HUDEP-2 (cell line): ENCODE measurements at regions not wholly inside any gene's neighbourhood (a gene's known extent, or its start where the extent isn't known, plus 50 kb on each side); places are given as distances from the start of the nearest gene placed in this dataset.
"Not testable (repeated sequence)": the region's sequence is repeated elsewhere in the genome, so short reads cannot be mapped to it uniquely, and the experiment has no call there.

Source experiments
- DNase-seq, 76 experiments: peaks; one replicate each; lab custom pipeline; 2025; ENCODE audit not compliant: unreplicated experiment in 76 of 76; lab: John Stamatoyannopoulos, UW

DNA sequence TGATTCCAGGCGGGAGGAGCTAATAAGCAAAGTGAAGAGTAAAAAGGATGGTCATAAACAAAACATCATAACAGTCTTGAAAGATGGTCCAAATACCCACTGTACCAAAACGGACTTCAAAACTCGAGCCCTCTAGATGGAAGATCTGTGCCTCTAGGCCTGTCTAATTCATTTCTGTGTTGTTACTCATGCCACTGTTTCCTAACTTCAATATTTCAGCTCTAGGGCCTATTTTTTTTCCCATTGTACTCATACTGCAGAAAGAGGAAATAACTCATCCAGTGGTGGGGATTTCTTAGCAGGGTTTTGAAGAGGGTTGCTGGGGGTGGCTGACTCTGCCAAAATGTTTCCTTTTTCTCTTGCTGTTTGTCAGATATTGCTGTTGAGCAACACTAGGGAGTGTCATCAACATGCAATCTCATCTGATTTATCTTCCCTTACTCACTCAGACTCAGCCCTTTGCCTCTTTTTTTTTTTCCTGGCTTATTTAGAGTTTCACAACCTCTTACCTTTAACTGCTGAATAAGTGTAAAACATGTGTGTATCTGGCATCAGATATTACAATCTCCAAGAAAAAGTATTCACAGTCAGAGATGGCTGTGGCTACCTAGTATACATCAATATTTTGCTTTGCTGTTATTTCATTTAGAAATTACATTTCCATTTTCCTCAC is 189.6 kb downstream of the DUSP6 start:
- DNase-seq = peak in 8 of 76 experiments; percentile 2 to 30 (median 14)

DNA sequence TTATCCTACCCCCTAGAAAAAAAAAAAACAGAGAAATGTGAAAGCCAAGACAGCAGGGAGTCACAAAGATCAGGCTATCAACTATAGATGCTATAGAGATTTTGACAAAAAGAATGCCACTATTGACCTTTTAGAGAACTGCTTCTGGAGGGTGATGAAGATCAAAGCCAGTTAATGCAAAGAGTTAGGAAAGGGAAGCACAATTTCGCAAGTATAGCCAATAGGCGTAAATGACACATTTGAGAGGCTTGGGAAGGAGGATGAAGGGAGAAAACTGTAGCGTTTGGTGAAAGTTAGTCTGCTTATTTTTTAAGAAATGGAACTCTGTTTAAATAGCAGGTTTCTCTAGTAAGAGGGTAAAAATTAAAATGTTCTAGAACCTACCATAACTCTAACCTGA is 190.7 kb downstream of the DUSP6 start:
- DNase-seq = no peak

DNA sequence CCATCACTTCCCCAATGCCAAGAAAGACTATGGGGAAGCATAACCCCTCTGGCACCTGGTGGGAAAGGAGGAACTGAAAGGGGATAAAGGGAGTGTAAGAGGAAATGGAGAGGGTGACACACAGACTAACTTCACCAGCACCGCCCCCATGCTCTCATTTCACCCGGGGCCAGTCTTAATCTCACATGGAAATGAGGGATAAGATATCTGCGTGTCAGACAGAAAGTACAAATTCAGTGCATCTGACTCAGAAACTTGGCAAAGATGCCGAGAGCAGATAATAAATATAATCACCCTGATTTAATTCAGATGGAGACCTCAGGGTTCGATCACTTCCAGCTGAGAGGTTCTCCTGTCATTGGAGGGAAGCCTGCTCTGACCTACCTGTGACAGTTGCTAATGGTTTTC is 191.6 kb downstream of the DUSP6 start:
- peak in 9 of 76 experiments; percentile 2 to 13 (median 8) for DNase-seq

DNA sequence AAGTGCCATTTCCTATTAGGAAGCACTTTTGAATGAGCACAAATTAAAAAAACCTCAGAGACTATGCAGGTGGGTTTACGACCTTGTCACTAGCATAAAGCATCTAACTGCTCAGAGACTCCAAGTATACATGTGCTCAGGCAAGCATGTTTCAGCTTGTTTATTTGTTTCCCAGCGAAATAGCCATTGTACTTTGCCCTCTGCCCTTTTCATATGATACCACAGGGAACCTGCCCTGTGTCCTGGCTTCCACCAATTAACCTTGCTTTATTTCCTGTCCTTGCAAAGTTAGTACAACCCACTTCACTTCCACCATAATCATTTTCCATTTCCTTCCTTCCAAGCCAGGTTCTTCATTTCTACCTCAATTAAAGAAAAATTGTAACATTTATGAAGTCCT is 194.9 kb downstream of the DUSP6 start:
- DNase-seq = no peak

DNA sequence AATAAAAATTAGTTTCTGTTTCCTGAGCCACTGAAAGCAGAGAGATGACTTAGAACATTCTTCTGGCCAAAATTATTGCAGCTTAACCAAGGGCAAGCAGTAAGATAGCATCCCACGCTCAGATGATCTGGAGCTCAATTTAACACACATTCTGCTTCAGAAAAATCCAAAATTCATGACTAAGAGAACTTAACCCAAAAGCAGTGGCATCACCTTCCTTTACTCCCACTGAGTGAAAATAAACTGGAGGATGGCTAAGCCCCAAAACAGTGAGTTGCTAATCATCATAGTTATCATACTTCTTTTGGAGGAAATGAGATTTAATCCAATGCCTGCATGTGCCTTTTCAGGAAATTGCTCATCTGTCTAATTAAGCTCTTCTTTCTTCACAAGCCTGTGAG is 195.4 kb downstream of the DUSP6 start:
- DNase-seq = no peak

DNA sequence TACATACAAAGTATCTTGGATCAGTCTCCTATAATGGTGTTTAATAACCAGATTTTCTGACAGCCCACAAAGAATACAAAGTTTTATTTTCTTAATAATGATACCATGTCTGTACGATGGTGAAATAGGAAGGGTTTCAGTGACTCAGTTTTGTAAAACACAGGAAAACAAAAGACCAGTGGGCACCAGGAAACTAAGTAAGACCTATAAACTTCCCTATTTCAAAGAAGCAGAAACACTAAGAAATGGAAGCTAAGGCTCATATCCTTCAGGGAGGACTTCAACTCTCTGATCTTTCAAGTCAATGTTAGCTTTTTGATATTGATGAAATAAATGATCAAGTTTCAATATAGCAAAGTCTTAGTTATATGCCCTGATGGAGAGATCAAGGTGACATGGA is 196.0 kb downstream of the DUSP6 start:
- DNase-seq = no peak

DNA sequence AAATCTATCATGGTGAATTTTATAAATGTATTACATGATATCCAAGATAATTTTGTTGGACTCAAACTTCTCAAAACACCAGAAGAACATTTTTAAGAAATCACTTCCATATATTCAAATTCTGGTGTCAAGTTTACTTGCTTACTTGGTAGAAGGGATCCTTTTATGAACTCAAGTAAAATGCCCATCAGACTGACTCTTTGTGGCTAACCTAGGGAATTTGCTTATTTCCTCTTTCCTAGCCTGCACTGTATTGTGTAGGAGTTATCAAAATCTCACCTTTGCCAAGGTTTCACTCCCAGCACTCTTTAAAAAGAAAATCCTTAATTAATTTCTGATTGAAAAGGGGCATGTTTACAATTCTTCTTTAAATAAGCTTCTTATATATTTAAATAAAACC is 196.5 kb downstream of the DUSP6 start:
- DNase-seq = no peak

DNA sequence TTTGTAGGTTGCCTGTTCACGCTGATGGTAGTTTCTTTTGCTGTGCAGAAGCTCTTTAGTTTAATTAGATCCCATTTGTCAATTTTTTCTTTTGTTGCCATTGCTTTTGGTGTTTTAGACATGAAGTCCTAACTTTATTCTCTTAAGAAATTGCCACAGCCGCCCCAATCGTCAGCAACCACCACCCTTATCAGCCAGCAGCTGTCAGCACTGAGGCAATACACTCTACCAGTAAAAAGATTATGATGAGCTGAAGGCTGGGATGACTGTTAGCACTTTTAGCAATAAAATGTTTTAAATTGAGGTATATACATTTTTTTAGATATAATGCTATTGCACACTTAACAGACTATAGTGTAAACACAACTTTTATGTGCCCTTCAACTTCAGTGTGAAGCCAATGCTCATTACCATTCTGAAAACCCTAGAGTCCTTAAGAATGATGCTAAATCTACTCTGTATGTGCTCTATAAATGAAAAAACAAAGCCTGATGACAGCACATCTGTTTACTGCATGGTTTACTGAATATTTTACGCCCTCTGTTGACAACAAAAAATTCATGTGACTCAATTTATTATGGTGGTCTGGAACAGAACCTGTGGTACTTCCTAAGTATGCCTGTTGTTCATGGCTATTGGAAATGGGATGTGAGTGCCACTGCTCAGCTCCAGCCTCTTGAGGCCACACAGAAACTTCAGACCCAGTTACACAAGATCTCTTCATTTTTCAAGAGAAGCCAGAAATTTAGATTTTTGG is 197.4 kb downstream of the DUSP6 start:
- DNase-seq = no peak

DNA sequence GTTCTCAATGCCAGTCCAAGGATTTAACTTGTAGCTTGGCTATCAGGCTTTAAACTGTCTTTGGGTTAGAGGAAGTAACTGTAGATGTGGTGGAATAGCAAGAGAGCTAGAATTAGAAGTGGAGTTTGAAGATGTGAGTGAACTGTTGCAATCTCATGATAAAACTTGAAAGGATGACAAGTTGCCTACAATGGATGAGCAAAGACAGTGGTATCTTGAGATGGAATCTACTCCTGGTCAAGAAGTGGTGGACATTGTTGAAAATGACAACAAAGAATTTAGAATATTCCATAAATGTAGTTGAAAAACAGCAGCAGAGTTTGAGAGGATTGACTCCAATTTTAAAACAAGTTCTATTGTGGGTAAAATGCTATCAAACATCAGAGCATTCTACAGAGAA is 199.0 kb downstream of the DUSP6 start:
- no peak for DNase-seq

DNA sequence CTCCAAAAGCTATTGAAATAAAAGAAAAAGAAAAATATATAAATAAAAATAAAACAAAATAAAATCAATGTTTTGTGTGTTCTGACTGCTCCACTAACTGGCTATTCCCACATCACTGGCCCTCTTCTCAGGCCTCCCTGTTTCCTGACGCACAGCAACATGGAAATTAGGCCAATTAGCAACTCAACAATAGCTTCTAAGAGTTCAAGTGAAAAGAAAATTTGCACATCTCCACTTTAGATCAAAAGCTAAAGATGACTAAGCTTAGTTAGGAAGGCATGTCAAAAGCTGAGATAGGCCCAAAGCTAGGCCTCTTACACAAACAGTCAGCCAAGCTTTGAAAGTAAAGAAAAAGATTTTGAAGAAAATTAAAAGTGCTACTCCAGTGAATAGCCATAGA is 200.8 kb downstream of the DUSP6 start:
- DNase-seq = no peak

DNA sequence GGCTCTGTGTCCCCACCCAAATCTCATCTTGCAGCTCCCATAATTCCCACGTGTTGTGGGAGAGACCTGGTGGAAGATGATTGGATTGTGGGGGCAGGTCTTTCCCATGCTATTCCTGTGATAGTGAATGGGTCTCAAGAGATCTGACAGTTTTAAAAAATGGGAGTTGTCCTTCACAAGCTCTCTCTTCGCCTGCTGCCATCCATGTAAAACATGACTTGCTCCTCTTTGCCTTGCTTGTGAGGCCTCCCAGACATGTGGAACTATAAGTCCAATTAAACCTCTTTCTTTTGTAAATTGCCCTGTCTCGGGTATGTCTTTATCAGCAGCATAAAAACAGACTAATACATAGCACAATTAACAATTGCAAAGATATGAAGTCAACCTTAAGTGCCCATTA is 201.5 kb downstream of the DUSP6 start:
- DNase-seq = not testable (repeated sequence)

DNA sequence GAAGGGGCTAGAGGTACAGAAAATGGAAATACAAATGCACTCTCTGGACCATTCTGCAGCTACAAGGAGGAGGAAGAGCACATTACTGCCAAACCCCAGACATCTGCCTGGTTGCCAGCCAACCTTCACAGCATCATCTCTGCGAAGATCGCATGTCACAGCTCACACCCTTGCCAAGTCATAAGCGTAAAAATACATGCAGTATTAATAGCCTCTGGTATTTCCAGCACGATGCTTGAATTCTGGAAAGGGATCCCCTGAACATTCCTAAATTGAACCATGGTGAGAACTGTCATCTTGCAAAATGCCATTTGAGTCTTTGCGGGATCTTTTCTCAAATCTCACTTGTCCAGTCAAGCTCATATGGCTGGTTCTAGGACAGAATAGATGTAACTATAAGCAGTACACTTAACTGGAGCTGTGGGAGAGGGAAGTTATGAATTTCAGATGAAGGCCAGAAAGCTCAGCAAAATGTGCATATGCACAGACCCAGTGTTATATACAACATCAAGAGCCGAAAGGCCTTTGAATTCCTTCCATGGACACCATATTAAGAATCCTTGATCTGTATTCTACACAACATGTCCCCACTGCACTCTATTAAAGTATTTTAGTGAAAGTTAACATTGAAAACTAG is 211.6 kb downstream of the DUSP6 start:
- DNase-seq = no peak

DNA sequence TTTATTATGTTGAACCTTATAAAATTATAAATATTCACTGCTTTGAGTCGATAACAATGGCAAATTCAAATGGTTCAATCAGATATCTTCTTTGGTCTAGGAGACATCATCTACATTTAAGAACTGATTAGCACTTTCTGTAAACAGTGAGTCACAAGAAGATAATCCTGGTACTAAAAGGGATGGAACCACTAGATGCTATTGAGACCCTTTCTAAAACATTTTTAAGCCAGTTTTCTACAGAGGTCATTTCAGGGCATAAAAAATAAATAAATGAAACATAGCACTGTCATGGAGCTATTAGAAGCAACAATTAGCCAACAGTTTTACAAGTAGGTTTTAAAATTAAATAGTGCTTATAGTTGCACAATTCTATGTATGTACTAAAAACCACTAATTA is 212.2 kb downstream of the DUSP6 start:
- DNase-seq = no peak

DNA sequence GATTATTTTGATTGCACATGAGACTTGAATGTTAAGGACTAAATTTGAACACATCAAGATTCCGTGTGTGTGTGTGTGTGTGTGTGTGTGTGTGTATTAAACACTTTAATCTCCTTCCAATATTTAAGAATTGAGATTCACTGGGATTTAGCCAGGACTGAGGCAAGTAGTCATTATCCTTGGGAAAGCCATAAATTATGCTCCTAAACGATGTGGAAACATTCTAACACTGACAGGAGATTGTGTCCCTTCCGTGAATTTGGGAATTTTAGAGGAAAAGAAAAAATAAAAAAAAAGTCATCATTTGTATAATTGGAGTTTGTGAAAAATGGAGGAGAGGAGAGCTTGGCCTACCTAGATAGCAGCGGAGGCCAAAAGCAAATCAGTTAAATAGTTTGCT is 212.9 kb downstream of the DUSP6 start:
- DNase-seq = no peak

DNA sequence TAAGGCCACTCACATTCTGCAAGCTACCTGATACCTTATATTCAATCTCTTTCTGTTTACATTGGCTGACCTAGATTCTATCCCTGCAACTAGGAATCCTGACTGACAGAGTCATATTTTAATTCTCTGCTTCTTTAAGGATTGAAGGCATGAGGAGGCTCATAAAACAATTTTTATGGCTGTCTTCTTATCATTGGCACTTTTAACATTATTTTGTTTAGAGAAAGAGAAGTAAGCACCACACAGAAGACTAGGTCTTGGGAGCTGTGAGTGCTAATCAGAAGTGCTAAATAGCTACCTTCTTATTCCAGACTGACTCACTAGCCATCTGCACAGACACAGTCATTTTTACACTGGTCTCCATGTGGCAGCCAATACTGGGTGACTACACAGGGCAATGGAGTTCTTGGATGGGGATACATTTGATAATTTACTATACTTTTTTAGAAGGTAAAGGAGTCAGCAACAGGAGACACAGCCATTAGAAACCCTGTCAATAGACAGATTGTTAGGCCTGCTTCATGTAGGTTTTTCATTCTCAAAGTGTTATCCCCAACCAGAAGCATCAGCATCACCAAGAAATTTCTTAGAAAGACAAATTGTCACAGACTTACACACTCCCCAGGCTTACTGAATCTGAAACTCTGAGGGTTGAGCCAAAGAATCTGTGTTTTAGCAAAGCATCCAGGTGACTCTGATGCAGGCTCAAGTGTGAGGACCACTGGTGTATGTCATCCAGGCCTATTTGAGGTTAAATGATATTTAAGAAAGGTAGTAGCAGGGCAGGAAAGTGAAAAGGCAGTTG is 214.1 kb downstream of the DUSP6 start:
- DNase-seq = no peak

DNA sequence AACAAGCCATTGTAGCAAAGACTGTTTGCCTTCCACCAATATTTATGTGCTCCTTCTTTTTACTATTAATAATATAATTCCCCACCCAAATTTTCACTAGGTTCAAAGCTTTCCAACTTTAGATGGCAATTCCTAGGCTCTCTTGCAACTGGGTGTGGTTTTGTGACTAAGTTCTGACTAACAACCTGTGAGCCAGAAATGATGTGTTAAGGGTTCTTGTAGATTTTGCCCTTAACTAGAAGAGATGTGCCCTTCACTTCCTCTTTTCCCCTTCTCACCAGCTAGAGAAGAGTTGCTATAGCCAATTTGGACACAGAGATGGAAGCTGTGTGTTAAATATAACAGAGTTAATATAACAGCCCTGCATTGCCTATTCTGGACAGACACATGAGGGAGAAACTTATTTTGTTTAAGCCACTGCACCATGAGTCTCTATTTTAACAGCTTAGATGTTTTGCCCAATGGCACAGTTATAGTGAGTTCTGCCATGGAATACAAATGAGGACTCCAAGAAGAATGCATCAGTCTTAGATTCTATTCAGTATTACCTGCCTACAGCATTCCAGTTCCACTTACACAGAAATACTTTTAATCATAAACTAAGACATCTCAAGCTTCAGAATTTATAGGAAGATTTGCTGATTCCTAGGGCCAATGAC is 216.2 kb downstream of the DUSP6 start:
- no peak for DNase-seq

DNA sequence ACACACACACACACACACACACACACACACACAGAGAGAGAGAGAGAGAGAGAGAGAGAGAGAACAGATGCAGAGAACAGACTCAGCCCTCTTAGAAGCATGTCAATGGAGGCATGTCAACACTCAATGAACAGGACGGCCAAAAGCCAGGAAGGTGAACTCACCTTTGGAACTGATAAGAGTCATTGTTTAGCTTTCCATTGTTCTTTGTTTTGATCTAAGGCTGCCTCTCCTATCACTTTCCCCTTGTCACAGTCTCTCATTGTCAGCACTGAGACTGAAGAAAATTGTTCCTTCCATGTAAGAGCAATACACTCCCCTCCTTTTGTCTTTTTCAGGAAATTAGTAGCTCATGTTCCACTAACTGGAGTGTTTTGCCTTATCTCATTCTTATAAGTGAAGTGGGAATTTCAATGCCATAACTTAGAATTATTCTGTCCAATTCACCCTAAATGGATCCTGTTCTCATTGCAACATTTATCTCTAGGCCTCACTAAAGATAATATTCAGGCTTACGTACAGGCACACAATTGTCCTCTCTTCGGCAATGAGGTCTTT is 218.0 kb downstream of the DUSP6 start:
- DNase-seq = no peak

DNA sequence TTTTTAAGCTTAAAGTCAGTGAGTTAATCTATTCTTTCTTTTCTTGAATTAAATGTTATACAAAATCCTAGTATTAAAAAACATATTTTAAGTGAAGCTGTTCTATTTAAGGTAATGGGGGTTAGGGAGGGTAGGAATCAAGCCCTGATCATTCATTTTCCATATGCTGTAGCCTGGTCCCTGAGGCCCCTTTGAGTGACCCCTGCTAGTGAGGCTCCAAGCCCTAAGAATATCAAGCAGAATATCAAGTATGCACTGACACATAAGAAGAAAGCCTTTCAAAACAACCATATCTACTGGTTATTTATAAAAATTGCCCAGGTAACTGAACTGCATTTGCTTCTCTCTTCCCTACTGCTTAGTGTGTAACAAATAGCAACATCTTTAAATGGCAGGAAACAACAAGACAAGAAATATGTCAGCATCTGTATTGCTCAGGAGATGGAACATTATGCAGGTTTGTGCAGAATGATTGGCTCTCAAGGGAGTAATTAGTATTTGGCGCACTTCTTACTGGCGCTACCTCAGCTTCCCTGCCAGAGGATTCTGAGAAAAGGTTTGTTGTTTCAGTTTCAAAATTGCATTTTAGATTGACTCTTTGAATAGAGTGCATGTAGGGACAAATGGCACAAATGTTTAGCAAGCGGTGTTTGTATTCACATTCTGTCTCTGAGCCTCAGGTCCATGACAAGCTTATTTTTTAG is 223.0 kb downstream of the DUSP6 start:
- DNase-seq = no peak

DNA sequence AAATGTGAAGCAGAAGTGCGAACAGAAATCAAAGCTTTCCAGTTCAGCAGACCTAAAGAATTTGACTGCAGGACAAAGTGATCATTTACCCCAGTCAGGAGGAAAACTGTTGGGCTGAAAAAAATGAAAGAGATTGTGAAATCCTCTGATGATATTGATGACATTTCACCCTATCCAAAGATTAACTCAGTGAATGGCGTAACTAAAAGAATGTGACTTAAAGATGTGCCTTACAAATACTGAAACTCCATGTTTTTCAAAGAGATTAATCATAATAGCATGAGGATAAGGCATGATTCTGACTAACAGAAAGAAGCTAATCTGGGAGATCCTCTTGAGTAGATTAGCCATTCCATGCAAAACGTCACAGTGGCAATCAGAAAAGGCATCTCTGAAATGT is 225.6 kb downstream of the DUSP6 start:
- no peak for DNase-seq

DNA sequence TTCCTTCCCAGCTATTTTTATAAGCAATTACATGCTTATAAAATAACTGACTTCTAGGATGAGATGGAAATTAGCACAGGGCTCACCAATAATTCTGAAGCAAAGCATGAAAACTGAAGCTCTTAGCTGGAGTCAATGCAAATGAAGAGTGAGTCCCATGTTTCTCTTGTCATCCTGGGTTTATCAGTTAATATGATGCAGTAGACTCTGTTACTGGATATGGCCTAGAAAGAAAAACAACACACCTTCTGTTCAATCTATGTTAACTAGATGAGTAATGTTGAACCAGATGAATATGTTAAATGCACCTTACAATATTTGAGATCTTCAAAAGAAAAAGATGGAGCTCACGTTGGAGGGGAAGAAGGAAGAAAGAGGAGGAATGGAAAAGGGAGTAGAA is 229.4 kb downstream of the DUSP6 start:
- DNase-seq = no peak
